ENCODE measurements at regions not wholly inside any gene's neighbourhood (a gene's known extent, or its start where the extent isn't known, plus 50 kb on each side); places are given as distances from the start of the nearest gene placed in this dataset.

DNA sequence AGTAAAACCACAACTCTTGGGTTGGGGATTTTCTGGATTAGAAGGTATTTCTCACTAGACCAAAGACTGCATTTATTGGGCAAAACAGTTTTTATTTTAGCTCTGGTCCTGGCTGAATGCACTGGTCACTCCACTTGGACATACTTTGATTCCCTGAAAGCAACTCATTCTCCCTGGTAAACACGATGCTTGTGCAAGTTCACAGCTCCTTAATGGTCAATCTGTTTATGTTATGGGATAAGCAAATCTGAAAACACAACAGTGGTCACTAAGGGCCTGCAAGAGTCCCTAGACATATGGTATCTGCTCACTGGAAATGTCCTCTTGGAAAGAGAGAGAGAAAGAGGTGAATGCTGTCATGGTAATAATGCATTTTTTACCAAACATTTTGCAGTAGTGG is 559.8 kb downstream of the CDH26 start:
- DNase-seq (ENCODE audit: low read depth) = no peak
- no peak overlapping the region for H3K4me3 ChIP-seq (ENCODE audit: low read depth, low read length)
- TF ChIP-seq, protein P1, sequence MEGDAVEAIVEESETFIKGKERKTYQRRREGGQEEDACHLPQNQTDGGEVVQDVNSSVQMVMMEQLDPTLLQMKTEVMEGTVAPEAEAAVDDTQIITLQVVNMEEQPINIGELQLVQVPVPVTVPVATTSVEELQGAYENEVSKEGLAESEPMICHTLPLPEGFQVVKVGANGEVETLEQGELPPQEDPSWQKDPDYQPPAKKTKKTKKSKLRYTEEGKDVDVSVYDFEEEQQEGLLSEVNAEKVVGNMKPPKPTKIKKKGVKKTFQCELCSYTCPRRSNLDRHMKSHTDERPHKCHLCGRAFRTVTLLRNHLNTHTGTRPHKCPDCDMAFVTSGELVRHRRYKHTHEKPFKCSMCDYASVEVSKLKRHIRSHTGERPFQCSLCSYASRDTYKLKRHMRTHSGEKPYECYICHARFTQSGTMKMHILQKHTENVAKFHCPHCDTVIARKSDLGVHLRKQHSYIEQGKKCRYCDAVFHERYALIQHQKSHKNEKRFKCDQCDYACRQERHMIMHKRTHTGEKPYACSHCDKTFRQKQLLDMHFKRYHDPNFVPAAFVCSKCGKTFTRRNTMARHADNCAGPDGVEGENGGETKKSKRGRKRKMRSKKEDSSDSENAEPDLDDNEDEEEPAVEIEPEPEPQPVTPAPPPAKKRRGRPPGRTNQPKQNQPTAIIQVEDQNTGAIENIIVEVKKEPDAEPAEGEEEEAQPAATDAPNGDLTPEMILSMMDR (IDR thresholded peaks at IDR 0.05; ENCODE audit: control insufficient read depth, extremely low read depth, insufficient read depth) = no peak

GRCh38 chr20:60525397-60525796 is 567.2 kb downstream of the CDH26 start:
- H3K4me3 ChIP-seq (ENCODE audit: low read depth, low read length) = no peak overlapping the region
- DNase-seq (ENCODE audit: low read depth) = no peak
- TF ChIP-seq, protein P1 (IDR thresholded peaks at IDR 0.05; ENCODE audit: control insufficient read depth, extremely low read depth, insufficient read depth) = no peak

- H3K4me3 ChIP-seq (ENCODE audit: low read depth, low read length) = no peak overlapping the region
- no peak for DNase-seq (ENCODE audit: low read depth)
- TF ChIP-seq, protein P1 (IDR thresholded peaks at IDR 0.05; ENCODE audit: control insufficient read depth, extremely low read depth, insufficient read depth) = no peak
Measured at GRCh38 chr20:60527656-60528055, 569.4 kb downstream of the CDH26 start.

DNA sequence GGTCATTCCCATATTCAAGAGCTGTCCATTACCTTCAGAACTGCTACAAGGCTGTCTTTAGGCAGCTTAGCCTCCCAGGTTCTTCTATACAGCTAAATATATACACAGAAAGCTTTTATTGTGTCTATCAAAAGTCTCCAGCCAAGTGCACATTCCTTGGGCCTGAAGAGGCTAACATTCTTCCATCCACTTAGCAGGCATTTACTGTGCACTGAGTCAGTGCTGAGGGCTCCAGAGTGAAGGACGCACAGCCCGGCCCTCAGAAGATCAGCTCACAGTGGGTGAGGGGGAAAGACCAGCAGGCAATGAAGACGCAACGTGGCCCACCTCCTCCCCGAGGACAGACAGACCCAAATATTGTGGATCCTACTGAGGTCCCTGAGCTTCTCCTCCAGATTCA is 569.9 kb downstream of the CDH26 start:
- no peak overlapping the region for H3K4me3 ChIP-seq (ENCODE audit: low read depth, low read length)
- TF ChIP-seq, protein P1 (IDR thresholded peaks at IDR 0.05; ENCODE audit: control insufficient read depth, extremely low read depth, insufficient read depth) = no peak
- DNase-seq (ENCODE audit: low read depth) = no peak

DNA sequence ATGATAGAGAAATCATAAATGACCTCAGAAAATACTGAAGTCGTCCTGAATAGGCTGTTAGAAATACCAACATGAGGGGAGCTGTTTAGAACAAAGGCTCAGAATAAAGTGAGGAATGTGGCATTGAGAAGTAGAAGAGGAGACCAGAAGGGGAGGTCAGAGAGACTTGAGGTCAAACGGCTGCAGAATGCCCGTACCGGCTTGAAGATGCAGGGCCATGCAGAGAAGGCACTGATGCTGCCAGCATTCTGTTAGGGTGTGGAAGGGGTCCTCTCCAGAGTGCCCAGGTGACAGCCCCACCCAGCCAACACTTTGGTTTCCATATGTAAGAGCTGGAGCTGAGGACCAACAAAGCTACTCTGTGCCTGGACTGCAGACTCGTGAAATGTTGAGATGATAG is 570.9 kb downstream of the CDH26 start:
- DNase-seq (ENCODE audit: low read depth) = no peak
- TF ChIP-seq, protein P1 (IDR thresholded peaks at IDR 0.05; ENCODE audit: control insufficient read depth, extremely low read depth, insufficient read depth) = no peak
- H3K4me3 ChIP-seq (ENCODE audit: low read depth, low read length) = no peak overlapping the region

DNA sequence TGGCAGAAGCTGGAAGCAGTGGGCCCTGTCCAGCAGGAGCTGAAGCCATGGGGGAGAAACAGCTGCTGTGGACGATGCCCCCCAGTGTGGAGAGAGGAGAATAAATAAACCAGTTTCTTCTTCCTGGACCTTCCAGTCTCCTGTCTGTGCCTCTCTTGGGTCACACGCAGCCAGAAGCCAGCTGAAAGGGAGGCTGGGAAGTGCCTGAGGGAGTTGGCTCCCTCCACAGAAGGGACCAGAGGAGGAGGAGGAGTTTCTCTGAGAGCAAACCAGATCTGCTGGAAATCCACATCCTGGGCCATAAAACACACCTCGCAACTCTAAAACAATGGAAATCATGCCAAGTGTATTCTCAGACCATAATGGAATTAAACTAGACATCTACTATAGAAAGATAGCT is 577.0 kb downstream of the CDH26 start:
- DNase-seq (ENCODE audit: low read depth) = peak; percentile 54
- no peak overlapping the region for H3K4me3 ChIP-seq (ENCODE audit: low read depth, low read length)
- TF ChIP-seq, protein P1 (IDR thresholded peaks at IDR 0.05; ENCODE audit: control insufficient read depth, extremely low read depth, insufficient read depth) = no peak

DNA sequence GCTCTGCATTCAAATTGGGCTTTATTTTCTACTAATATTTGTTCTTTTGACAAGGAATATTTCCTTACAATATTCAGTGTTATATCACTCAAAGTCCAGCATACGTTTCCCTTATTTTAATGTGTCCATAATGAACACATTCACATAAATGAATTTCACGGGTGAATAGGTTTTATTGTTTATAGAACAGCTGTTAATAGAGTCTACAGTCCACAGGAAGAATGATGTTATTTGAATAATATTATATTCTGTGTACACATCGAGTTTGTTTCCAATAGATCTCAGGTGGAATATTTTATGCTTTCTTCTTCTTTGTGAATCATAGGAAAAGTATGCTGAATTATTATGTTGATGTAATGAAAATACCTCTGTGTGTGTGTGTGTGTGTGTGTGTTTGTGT is 582.4 kb downstream of the CDH26 start:
- H3K4me3 ChIP-seq (ENCODE audit: low read depth, low read length) = no peak overlapping the region
- TF ChIP-seq, protein P1 (IDR thresholded peaks at IDR 0.05; ENCODE audit: control insufficient read depth, extremely low read depth, insufficient read depth) = no peak
- no peak for DNase-seq (ENCODE audit: low read depth)
